Transverse colon (tissue), 3 donors: ENCODE measurements at regions not wholly inside any gene's neighbourhood (a gene's known extent, or its start where the extent isn't known, plus 50 kb on each side); places are given as distances from the start of the nearest gene placed in this dataset.

Experiments used
- POLR2A ChIP-seq: fragments of 450-650 bp; IDR thresholded peaks from one replicate; pipeline ENCODE4 v1.6.1; 2016; ENCODE audit warnings: antibody characterized with exemption, mild to moderate bottlenecking, moderate library complexity
- TF ChIP-seq, protein P1 (sequence below), 5 experiments: fragments of 200-600 bp in 3 of 5; fragments of 450-650 bp in 2 of 5; sonication (generic) in 3 of 5; IDR thresholded peaks; 1 replicate in 2 of 5; 2 replicates in 3 of 5; pipeline ENCODE4 v1.5.1; 2016 to 2017; ENCODE audit warnings: antibody characterized with exemption in 5 of 5, inconsistent platforms in 3 of 5, mild to moderate bottlenecking in 2 of 5, moderate library complexity in 1 of 5

DNA sequence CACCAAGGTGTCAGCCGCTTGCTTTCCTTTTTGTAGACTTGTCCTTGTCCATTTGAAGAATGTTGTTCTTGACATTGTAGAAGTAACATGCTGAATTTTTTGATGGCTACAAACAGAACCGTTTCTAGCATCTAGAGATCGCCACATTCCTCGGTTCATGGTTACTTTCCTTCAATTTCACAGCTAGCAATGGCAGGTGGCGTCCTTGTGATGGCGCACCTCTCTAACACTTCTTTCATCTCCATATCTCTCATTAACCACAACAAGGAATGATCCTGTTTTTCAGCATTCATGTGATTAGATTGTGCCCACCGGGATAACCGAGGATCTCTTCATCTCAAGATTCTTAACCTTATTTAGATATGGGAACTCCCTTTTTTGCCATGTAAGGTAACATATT is 2129.8 kb downstream of the NCAM2 start:
- TF ChIP-seq, protein P1, sequence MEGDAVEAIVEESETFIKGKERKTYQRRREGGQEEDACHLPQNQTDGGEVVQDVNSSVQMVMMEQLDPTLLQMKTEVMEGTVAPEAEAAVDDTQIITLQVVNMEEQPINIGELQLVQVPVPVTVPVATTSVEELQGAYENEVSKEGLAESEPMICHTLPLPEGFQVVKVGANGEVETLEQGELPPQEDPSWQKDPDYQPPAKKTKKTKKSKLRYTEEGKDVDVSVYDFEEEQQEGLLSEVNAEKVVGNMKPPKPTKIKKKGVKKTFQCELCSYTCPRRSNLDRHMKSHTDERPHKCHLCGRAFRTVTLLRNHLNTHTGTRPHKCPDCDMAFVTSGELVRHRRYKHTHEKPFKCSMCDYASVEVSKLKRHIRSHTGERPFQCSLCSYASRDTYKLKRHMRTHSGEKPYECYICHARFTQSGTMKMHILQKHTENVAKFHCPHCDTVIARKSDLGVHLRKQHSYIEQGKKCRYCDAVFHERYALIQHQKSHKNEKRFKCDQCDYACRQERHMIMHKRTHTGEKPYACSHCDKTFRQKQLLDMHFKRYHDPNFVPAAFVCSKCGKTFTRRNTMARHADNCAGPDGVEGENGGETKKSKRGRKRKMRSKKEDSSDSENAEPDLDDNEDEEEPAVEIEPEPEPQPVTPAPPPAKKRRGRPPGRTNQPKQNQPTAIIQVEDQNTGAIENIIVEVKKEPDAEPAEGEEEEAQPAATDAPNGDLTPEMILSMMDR (IDR thresholded peaks at IDR 0.05) = no peak
- TF ChIP-seq POLR2A = no peak
